ENCODE measurements at regions not wholly inside any gene's neighbourhood (a gene's known extent, or its start where the extent isn't known, plus 50 kb on each side); places are given as distances from the start of the nearest gene placed in this dataset.

DNA sequence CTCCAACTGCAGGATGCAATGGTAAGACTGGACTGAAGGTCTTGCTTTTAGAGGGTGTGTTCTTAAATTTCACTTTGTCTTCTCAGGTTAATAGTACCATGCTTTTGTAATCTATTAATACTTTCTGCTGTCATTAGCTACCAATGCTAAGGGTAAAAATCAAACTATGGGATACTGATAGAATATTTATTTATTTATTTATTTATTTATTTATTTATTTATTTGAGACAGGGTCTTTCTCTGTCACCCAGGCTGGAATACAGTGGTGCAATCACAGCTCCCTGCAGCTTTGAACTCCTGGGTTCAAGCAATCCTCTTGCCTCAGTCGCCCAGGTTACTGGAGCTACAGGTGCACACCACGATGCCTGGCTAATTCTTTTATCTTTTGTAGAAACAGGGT lies 152.1 kb downstream of the SPP2 start:
- no peak for TF ChIP-seq CTCF (IDR thresholded peaks at IDR 0.05; ENCODE audit: extremely low read depth in 1 of 2, insufficient read depth in 1 of 2, low read depth in 1 of 2, low read length in 2 of 2)
- no peak for TF ChIP-seq EZH2 (IDR thresholded peaks at IDR 0.05; ENCODE audit: borderline replicate concordance, low read depth, low read length, severe bottlenecking)
